SK-MEL-5 (cell line): ENCODE measurements at regions not wholly inside any gene's neighbourhood (a gene's known extent, or its start where the extent isn't known, plus 50 kb on each side); places are given as distances from the start of the nearest gene placed in this dataset.
"Not testable (repeated sequence)": the region's sequence is repeated elsewhere in the genome, so short reads cannot be mapped to it uniquely, and the experiment has no call there.

Experiments used
- DNase-seq: peaks from one replicate; pipeline ENCODE4 v3.0.0-alpha.2; 2016; ENCODE audit warnings: low read depth, low spot score
- in situ Hi-C: cut with HindIII; loops from 2 replicates; pipeline ENCODE4 v1.10.0; 2016; ENCODE audit warnings: low sequenced_read_pairs, high pct_unique_total_duplicates, low pct_unique_long_range_greater_than_20kb

DNA sequence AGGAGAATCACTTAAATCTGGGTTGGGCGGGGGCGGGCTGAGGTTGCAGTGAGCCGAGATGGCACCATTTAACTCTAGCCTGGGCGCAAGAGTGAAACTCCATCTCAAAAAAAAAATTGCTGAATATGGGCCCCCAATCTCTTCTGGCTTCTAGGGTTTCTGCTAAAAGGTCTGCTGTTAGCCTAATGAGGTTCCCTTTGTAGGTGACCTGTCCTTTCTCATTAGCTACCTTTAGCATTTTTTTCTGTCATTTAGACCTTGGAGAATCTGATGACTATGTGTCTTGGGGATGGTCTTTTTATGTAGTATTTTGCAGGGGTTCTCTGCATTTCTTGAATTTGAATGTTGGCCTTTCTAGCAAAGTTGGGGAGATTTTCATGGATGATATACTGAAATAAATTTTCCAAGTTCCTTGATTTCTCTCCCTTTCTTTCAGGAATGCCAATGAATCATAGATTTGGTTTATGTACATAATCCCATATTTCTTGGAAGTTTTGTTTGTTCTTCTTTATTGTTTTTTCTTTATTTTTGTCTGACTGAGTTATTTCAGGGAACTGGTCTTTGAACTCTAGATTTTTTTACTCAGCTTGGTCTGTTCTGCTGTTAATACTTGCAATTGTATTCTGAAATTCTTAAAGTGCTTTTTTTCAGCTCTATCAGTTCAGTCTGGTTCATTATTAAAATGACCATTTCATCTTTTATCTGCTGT lies 181.5 kb downstream of the TTC6 start:
- in situ Hi-C loops, result no loop called here

GRCh38 chr14:37778135-37778943 lies 182.9 kb downstream of the TTC6 start:
- no peak for DNase-seq
- in situ Hi-C loops, result no loop called here

More for the DNA sequence above, 181.5 kb downstream of the TTC6 start:
- DNase-seq, result no peak

DNA sequence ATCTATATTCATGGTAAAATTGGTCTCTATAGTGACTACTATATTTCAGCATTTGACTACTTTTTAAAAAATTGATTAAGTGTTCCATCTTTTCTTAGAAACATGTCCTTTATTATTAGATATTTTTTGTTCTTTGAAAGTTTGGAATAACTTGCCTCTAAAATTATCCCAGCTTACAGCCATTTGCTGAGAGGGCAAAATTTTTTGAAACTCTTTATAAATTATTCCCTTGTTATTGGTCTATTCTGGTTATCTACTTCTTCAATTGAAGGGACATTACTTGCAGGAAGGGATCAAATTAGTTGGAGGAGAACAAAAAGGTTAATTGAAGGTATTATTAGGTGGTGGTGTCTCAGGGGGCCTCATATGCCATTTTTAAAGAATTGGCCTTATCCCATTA lies 184.1 kb downstream of the TTC6 start:
- DNase-seq, result no peak
- in situ Hi-C loops, result no loop called here

- in situ Hi-C loops, DNase-seq: not testable (repeated sequence)
These were observed 185.3 kb downstream of the TTC6 start for GRCh38 chr14:37780731-37781130.

GRCh38 chr14:37784203-37784826 lies 188.9 kb downstream of the TTC6 start:
- DNase-seq, in situ Hi-C loops: not testable (repeated sequence)

- DNase-seq, in situ Hi-C loops: not testable (repeated sequence)
These were observed 189.4 kb downstream of the TTC6 start for GRCh38 chr14:37784827-37785223.

DNA sequence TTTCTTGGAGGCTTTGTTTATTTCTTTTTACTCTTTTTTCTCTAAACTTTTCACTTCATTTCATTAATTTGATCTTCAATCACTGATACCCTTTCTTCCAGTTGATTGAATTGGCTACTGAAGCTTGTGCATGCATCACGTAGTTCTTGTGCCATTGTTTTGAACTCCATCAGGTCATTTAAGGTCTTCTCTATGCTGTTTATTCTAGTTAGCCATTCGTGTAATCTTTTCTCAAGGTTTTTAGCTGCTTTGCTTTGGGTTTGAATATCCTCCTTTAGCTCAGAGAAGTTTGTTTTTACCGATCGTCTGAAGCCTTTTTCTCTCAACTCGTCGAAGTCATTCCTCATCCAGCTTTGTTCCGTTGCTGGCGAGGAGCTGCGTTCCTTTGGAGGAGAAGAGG lies 189.9 kb downstream of the TTC6 start:
- DNase-seq, in situ Hi-C loops: not testable (repeated sequence)

GRCh38 chr14:37786114-37786625 lies 190.7 kb downstream of the TTC6 start:
- in situ Hi-C loops, result not testable (repeated sequence)

GRCh38 chr14:37787879-37788494 lies 192.6 kb downstream of the TTC6 start:
- DNase-seq, result no peak
- in situ Hi-C loops, result no loop called here

More at GRCh38 chr14:37786114-37786625, 190.7 kb downstream of the TTC6 start:
- DNase-seq, result not testable (repeated sequence)

DNA sequence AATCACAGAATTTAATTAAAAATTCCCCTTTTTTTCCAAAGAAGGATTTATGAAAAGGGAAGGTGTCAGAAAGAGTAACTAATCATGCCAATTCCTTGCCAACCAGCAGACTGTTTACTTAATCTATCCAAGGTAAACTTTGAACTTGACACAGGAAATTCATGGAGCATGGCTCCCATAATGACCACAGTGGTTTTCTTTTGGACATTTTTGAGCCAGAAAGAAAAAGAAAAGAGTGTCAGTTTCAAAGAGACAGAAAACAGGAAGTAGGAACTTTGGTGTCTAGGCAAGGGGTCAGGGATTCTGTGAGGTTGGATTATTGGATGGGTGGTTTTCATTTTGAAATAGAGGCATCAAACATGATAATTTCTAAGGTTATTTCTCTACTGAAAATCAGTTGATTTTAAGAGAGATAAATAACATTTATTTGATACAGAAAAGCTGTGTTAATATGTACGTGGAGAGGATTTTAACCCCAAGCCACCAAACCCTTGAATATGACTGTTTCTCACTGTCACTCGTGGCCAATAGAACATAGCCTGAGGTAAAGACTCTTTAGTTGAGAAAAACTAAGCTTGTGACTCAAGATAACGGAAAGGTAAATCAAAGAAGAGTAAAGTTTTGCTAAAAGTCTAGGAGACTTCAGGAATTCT lies 196.1 kb downstream of the TTC6 start:
- no peak for DNase-seq
- in situ Hi-C loops, result no loop called here

- in situ Hi-C loops, result no loop called here
- no peak for DNase-seq
These were observed 196.7 kb downstream of the TTC6 start for GRCh38 chr14:37792124-37792523.

DNA sequence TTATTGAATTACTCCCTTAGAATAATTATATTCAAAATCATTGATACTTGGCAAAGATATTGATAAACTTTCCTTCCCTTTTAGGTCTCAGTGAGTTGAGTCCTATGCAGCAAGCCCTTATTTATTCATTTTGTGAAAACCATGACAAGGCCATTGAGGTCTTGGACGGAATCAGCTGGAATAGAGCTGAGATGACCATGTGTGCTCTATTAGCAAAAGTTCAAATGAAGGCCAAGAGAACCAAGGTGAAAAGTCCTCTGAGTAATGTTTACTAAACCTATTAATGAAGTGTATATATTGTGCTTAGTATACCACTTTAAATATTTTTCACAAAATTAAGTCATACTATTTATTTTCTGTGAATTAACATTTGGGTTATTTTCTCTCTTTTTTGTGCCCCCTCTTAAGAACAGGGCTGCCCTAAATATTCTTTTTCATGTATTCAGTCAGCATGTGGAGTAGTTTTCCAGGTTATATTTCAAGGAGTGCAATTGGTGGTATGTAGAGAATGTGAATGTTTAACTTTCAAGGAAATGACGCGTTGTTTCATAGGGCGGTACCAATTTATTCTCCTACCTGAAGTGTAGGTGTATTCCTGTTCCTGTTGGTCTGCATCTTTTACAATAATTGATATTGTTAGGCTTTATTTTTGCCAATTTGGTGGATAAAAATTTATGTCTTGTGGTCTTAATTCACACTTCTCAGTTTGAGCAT lies 201.4 kb downstream of the TTC6 start:
- no peak for DNase-seq
- in situ Hi-C loops, result no loop called here

GRCh38 chr14:37797675-37798074 lies 202.2 kb downstream of the TTC6 start:
- in situ Hi-C loops, result no loop called here
- DNase-seq, result no peak

GRCh38 chr14:37807722-37808121 lies 212.3 kb downstream of the TTC6 start:
- no peak for DNase-seq
- in situ Hi-C loops, result no loop called here

- DNase-seq, result no peak
- in situ Hi-C loops, result no loop called here
These were observed 214.8 kb downstream of the TTC6 start for GRCh38 chr14:37810094-37810801.

GRCh38 chr14:37813732-37814131 lies 218.3 kb downstream of the TTC6 start:
- in situ Hi-C loops, result no loop called here
- DNase-seq, result no peak
